ENCODE measurements at regions not wholly inside any gene's neighbourhood (a gene's known extent, or its start where the extent isn't known, plus 50 kb on each side); places are given as distances from the start of the nearest gene placed in this dataset.

DNA sequence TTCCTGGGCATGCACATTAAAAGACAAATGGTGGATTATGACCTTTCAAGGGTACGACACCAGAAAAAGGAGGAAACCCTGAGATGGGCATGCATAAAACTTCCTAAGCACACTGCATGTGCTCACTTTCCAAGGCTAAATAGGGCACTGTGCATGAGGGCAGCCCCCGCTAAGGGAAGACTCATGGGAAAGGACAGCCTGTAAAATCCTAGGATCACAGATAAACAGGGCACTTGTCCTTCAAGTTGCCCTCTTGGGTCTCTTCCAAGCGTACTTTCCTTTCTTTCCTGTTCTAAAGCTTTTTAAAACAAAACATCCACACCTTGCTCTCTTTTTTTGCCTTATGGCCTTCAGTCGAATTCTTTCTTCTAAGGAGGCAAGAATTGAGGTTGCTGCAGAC is 106.5 kb upstream of the SYNCRIP start:
- TF ChIP-seq GATA2 (IDR thresholded peaks at IDR 0.05; ENCODE audit: low read depth, low read length) = no peak
- no peak for TF ChIP-seq GATA3 (IDR thresholded peaks at IDR 0.05; ENCODE audit: low read depth, low read length)

Measured in SH-SY5Y (cell line).